Occipital lobe (tissue), 1 donor: ENCODE measurements at regions not wholly inside any gene's neighbourhood (a gene's known extent, or its start where the extent isn't known, plus 50 kb on each side); places are given as distances from the start of the nearest gene placed in this dataset.

Source experiments
- DNase-seq: peaks from one replicate; lab custom pipeline; 2025; lab: John Stamatoyannopoulos, UW

DNA sequence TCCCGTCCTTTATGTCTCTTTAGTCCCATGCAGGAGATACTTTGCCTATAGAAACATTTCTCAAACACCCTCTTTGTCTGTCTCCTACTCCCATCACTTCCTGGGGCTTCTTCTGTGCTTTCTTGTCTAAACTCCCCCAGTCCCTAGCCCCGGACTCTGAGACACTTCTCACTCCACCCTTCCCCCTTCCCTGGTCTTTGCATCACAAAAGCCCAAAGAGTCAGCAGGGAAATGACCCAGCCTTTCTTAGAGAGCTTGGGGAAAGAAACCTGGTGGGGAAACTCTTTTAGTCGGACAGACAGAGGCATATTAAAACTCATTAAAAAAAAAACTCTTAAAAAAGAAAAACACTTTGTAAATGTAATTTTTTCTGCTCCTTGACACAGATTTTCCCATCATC lies 211.2 kb downstream of the TJP1 start:
- no peak for DNase-seq

DNA sequence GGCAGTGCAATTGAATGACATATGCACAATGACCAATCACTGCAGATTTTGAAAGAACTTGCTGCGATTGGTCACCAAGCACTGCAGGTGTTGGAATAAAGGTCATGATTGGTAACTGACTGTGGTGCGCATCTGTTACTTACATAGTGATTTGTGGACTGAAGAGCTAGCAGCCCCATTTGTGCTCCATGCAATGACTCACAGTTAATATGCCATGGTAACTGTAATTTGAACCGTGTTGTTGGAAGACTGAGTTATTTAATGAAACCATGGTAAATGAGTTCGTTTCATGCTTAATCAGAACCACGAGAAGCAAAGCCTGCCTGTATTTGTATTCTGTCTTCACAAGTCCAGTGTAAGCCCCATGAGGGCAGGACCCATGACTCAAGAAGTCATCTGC lies 220.5 kb downstream of the TJP1 start:
- DNase-seq, result no peak

DNA sequence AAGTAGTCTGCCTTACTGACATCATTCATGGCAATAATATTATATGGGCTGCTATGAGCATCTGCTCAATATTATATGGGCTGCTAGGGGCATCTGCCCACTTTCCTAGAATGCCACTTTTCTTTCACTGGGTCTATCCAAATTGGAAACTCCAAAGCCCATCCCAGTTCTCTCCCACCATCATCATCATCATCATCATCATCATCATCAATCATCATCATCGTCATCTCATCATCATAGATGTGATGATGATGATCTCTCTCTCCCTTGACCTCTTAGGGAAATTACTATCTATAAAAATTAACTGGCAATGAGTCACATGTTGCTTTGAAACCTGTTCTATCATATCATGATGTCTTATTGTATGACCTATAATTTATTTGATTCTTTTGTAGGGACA lies 222.0 kb downstream of the TJP1 start:
- no peak for DNase-seq

DNA sequence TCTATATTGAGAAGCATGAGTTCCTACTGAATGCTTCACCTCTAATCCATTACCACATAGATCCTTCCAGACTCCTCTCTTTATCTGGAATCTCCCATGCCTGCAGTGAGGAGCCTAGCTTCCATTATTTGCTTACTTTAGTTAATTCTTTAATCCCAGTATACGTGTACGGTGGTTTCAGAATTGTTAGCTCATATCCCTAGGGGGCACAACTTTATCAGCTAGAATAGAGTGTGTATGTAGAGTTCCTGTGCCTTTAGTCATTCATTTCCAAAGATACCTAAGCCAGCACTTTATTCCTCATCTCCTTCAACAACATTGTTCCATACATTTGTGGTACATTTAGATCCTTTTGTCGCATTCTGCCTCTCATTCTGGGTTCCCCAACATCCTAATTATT lies 226.0 kb downstream of the TJP1 start:
- DNase-seq, result no peak

DNA sequence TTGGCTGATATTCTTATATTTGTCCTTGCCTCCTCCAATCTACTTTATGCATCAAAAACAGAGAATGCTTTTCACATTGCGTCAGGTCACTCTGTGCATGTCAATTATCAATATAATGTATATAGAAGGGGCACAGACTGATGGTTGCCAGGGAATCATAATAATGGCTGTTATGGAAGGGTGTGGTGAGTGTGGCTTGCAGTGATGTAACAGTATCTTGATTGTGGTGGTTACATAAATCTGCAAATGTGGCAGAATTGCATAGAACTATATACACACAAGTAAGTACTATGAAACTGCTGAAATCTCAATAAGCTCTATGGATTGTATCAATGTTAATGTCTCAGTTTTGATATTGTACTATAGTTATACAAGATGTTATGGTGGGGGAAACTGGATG lies 228.6 kb downstream of the TJP1 start:
- DNase-seq, result no peak

DNA sequence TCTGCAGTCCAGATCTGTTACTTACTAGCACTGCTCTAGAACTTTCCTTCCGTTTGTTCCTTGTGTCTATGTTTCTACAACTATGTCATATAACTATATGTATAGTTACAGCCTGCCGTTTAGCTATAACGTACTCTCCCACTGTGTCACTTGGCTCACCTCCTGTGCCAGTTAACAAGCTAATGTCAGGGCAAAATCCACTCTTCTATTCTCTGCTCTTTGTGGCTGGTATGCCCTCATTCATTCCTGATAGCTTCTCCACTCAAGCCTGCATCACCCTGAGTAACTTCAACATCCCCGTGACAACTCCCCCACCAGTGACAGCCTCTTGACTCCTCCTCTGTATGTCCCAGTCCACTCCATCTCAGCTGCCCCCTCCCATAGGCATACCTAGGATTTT lies 229.2 kb downstream of the TJP1 start:
- no peak for DNase-seq

DNA sequence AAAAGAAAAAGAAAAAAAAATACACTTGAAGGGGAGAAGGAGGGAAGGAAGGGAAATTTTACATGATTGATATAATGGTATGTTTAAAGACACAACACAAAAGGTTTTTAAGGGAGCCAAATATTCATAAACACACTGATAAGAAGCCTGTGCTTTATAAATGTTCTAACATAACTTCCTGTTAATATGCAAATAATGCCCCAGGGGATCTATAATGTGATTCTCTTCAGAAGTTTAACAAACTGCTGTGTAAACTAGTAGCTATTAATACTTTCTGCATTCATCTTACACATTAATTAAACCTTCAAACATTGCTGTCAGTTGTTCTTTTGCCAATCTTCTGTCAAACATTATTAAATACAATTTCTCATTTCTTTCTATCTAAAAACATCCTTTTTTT lies 231.6 kb downstream of the TJP1 start:
- no peak for DNase-seq

DNA sequence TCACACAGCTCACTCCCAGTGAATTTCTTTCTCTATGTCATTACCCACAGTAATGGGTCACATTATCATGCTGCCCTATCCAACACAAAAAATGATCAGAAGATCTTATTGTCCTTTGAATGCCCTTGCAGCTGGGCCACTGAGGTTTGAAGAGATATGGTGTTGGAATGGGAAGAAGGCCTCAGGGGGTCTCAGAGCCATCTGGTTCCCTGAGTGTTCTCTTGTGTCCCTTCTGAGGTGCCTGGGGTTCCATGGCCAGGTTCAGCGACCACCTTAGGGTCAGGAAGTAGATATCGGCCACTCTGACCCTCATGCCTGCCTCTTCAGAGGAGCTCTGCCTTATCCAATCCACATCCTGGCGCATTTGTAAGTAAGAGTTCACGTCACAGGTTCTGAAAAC lies 232.3 kb downstream of the TJP1 start:
- no peak for DNase-seq

DNA sequence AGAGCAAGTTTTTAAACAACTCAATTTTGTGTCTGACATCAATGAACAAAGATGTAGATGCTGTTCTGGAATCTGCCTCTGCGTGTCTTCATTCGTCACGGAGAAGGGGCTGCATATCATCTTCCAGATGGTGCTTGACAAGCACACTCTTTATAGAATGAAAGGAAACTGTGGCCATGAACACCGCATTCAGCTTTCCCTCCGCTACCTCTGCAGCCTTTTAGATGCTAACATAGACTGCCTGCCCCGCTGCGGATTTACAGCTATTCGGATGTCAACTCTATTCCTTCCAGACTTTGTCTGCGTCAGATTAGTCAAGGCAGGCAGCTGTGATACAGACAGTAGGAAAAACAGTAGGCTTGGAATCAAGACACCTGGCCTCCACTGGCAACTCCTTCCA lies 232.9 kb downstream of the TJP1 start:
- DNase-seq, result no peak

DNA sequence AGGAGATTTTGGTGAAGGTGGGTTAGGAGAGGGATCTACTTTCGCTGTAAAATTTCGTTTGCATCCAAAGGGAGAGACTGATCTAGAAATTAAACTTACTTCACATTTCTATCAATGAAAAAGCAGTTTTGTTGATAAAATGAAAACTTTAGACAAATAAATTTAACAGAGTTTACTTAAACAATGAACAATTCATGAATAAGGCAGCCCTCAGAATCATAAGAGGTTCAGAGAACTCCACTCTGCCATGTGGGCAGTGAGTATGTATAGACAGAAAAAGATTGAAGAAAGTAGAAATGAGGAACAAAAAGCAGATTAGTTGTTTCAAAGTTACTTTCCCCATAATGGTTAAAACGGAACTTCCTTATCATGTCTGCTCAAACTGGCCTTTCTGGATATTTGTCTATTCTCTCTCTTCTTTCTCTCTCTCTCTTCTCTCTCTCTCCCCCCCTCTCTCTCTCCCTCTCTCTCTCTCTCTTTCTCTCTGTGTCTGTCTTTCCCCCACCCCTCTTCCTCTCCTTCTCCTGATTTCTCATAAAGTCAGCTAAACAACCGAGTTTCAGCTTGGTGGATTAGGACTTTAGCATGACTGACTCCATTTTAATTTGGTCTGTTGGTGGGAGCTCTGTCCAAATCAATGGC lies 248.9 kb downstream of the TJP1 start:
- DNase-seq, result no peak

DNA sequence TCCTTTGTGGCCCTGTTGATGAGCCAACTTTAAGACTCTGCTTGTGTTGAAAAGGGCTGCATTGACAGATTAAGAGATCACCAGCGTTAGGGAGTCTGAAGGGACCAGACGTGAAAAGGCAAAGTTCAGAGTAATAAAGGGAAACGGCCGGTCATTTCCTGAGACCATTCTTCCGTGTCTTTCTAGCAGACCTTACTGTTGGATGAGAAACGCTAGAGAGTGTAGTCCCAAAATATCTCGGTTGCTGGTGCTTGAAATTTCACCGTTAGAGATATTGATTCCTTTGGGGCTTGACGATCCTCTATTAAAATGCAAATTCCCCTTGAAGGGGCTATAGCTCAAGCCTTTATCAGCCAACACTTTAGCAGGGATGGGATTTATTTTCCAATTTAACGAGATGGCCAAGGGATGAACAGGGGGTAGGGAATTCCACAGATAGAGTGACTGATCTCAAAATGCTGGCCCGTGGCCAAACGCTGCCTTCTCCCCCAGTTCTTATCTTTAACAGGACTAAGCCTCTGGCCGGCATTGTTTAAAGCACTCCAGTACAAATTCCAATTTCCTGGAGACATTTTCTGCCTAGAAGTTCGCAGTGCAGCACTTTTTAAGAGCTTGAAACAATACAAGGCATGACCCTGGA lies 250.4 kb downstream of the TJP1 start:
- DNase-seq, result no peak

DNA sequence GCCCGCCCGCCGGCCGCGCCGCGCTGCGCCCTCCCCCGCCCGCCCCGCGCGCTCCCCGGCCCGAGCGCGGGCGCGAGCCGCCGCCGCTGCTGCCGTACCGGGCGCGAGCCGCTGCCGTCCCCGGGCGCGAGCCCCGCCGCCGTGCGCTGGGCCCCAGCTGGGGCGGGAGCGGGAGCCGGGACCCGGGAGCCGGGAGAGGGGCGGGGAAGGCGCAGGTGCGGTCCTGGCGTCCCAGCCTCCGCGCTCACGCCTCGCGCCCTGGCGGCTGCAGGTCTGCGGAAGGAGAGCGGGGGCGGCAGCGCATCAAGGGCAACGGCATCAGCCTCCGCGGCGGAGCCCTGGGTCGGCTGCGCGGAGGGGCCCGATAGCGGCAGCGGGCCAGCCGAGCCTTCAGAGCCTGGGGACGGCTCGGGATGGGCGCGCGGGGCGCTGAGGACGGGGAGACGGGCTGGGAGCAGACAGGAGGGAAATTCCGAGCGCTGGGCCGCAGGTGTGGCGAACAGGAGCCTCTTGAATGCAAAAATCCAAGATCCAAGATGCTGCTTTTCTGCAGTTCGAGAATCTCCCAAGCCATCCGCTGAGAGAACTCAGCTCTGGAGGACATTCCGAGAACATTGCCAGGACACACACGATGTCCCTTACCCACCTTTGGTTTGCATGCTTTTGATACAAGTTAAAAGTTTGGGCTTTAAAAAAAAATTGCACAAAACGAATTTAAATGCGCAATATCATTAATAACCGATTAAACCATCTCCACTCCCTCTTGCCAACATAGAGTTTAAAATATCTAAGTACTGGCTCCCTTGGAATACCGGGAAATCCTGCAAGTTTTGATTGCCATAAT lies 251.1 kb downstream of the TJP1 start:
- DNase-seq, result peak; percentile 21

DNA sequence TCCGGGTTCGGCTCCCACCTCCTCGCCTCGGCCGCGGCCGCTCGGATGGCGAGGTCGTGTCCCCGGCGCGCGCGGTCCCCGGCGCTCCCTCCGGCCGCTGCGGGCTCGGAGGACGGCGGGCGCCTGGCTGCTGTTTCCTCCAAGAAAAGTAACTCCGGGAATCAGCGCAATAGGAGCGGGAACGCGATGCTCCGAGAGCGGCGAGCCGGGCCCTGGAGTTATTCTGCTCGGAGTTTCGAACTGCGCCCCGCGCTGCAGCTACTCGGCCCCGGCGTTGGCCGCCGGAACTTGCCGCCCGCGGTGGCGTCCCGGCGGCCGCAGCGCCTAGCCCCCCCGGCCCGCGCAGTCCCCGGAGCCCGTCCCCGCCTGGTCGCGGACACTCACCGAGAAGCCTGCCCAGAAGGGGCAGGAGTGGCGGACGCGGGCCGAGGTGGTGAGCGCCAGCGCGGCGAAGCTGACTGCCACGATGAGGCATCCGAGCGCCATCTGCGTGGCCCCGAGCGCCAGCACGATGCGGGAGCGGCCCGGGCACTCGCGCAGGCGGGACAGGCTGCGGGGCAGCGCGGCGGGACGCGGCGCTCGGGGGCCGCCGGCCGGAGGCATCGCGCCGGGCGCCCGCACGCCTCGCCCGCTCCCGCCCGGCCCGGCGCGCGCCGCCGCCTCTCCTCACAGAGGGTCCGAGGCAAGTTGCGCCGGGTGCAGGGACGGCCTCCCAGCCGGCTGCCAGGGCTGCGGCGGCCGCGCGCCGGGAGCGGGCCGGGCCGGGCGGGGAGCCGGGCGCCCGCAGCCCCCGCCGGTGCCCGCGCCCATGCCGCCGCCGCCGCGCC lies 251.9 kb downstream of the TJP1 start:
- DNase-seq, result no peak

DNA sequence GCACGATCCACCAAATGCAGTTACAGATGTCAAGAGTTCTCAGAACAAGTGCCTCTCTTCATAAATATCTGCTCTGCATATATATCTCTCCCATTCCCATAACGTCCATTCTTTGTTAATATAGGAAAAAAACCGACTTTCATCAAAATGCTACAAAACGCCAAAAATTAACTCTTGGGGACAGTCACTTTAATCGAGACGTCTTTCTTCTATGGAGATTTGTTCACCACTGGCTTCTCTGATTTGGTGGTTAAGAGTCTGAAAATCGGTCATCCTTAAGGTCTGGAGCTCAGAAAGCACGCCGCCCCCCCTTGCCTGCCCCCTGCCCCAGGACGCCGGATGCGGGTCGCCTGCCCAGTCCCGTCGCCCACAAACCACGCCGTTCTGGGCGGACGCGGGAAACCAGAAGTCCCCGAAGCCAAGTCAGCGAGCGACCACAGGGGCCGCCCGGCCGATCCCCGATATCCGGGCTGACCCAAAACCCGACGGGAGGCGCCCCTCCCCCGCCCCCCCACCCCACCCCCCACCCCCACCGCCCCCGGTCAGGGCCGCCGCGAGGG lies 252.7 kb downstream of the TJP1 start:
- no peak for DNase-seq

DNA sequence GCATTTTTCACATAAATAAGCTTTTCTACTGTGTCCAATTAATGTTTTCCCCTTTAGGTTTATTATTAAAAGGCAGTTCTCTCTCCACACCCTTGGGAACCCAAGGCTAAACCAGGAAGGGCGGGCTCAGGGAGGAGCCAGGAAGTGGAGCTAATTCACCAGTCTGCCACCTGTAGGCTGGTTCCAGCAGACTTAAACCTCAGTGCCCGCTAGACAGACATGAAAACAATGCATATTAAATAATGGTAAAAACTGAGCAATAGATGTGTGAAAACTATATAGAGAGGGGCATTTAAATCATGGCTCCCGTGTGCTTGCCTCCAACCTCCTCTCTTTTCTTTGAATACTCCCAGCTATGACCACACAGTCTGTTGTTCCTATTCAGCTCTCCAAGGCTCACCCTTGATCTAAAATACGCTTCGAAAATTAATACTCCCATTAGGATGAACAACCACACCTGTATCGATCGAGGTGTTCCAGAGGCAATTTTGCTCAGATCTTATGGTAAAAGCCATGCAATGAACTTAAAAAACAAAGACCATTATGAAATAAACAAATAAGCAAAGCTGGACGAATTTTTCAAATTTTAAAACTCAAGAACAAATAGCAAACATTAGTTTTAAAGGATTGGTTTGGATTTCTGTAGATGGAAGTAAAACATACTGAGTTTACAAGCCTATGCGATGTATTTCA lies 253.3 kb downstream of the TJP1 start:
- no peak for DNase-seq

DNA sequence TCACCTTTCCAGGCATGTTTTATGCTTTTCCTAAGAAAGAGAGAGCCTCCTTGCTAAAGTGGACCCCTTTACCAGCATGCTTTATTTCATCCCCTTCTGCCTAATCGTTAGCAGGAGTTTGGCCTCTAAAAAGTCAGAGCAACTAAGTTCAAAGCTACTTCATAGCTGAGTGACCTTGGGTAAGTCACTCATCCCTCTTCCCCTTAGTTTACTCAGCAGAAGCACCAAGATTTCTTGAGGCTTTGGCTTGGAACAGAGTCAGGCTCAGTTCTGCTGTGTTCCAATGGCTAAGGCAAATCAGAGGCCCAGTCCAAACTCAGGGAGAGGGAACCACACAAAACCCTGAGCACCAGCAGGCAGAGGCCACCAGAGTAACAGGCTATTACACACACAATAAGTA lies 254.9 kb downstream of the TJP1 start:
- DNase-seq, result no peak

DNA sequence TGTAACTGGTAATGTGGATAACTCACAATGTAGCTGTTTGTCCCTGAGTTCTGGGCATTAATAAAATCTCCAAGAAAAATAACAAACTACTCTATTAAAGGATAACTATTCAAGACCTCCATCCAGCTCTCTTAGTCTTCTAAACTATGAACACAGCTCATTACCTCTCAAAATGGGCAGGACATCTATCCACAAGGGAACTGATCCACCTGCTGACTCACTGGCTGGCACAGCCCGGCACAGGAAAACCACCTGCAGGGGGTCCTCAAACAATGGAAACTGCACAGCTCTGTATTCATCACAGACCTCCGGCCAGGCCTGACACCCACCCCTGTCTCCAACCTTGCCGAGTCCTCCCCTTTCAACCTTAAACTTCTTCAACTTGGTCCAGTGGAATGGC lies 255.4 kb downstream of the TJP1 start:
- no peak for DNase-seq

DNA sequence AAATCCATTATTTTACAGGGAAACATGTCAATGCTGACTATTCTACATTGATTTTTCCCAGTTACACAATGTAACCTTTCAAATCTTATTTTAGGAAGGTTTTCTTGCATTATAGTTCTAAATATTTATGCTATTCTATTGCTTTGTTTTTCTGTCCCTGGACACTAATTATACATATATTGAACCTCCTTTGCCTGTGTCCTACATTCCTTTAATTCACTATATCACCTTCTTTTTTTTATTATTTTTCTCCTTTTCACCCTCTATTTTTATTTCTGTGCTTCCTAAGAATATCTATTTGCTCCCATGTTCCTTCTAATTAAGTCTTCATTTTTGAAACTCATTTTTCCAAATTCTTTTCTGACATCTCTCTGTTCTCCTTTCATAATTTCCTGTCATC lies 259.2 kb downstream of the TJP1 start:
- DNase-seq, result no peak

DNA sequence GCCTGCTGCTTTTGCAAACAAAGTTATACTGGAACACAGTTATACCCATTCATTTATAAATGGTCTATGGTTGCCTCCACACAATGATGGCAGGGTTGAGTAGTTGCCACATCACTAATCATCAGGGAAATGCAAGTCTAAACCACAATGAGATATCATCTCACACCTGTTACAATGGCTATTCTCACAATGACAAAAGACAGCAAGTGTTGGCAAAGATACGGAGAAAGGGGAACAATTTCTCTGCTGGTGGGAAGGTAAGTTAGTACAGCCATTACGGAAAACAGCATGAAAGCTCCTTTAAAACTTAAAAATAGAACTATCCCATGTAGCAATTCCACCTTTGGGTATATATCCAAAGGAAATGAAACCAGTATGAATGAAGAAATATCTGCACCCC lies 261.4 kb downstream of the TJP1 start:
- DNase-seq, result no peak

DNA sequence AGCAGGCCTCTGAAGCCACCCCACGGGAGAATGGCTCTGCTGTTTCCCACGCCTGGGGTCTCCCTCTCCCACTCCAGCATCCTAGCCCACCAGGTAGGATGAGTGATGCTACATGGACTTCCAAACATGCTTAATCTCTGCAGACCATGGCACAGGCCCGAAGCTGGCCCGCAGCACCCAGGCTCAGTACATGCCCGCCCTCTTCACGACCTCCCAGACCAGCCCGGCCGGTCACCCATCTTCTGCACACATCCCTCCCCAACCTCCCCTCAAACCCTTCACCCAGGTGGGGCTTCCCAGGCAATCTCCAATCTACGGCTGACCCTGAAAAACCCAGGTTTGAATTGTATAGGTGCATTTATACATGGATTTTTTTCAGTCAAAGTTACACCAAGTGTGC lies 264.0 kb downstream of the TJP1 start:
- no peak for DNase-seq

DNA sequence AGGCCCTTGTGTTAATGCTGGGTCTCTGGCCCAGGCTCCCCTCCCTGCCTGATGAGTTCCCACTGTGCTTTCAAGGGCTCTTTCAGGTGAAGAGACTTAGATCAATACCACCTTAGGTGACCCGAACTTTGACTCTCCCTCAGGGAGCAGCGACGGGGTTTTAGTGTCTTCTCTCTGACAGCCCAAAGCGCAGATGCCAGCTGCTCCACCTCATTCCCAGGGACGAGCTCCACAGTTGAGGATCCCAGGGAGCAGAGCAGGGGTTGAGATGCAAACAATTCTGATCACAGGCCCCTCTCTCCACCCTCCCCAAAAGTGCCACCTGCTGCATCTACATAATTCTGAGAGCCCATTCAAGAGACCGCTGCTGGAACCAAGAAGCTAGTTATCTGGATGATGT lies 265.1 kb downstream of the TJP1 start:
- DNase-seq, result no peak
